SK-N-SH treated with all-trans-retinoic acid at 6 μM for 48 hours (cell line): ENCODE measurements at regions not wholly inside any gene's neighbourhood (a gene's known extent, or its start where the extent isn't known, plus 50 kb on each side); places are given as distances from the start of the nearest gene placed in this dataset.

Experiments used
- ESRRG ChIP-seq: fragments of 250-450 bp; sonication (Bioruptor Pico); IDR thresholded peaks from 2 replicates; pipeline ENCODE4 v1.6.1; 2021; ENCODE audit warnings: mild to moderate bottlenecking
- ISL1 ChIP-seq: fragments of 250-450 bp; sonication (Bioruptor Pico); IDR thresholded peaks from 2 replicates; pipeline ENCODE4 v2.1.2; 2022; ENCODE audit warnings: mild to moderate bottlenecking, moderate library complexity
- OSR1 ChIP-seq: fragments of 250-450 bp; sonication (Bioruptor Pico); IDR thresholded peaks from 2 replicates; pipeline ENCODE4 v1.8.0; 2022; ENCODE audit warnings: moderate library complexity, mild to moderate bottlenecking, inconsistent platforms
- PATZ1 ChIP-seq: fragments of 250-450 bp; sonication (Bioruptor Pico); IDR thresholded peaks from 2 replicates; pipeline ENCODE4 v1.8.0; 2020; ENCODE audit warnings: mild to moderate bottlenecking, moderate library complexity, borderline replicate concordance
- TCF4 ChIP-seq: fragments of 250-450 bp; sonication (Bioruptor Pico); IDR thresholded peaks from 2 replicates; pipeline ENCODE4 v1.8.0; 2021; ENCODE audit warnings: mild to moderate bottlenecking, moderate library complexity, borderline replicate concordance
- ZC3H10 ChIP-seq: fragments of 250-450 bp; sonication (Bioruptor Pico); IDR thresholded peaks from 2 replicates; pipeline ENCODE4 v1.5.1; 2021; ENCODE audit warnings: mild to moderate bottlenecking, moderate library complexity
- ZNF565 ChIP-seq: fragments of 450-650 bp; formaldehyde crosslinking; conservative IDR thresholded peaks from 2 replicates; pipeline ENCODE4 v1.5.0; 2020; ENCODE audit warnings: low read depth, mild to moderate bottlenecking, moderate library complexity
- ZNF70 ChIP-seq: fragments of 450-650 bp; formaldehyde crosslinking; IDR thresholded peaks from 2 replicates; pipeline ENCODE4 v1.5.0; 2020; ENCODE audit warnings: mild to moderate bottlenecking, moderate library complexity
- TF ChIP-seq, protein P1 (sequence below): fragments of 250-450 bp; sonication (Bioruptor Pico); IDR thresholded peaks from 2 replicates; pipeline ENCODE4 v1.8.0; 2021; ENCODE audit warnings: low read depth, mild to moderate bottlenecking, moderate library complexity, borderline replicate concordance

GRCh38 chr6:92380803-92381601 is 1038.4 kb downstream of the EPHA7 start:
- TF ChIP-seq ZNF70 (CRISPR knock-in tag) = no peak
- TF ChIP-seq, protein P1, sequence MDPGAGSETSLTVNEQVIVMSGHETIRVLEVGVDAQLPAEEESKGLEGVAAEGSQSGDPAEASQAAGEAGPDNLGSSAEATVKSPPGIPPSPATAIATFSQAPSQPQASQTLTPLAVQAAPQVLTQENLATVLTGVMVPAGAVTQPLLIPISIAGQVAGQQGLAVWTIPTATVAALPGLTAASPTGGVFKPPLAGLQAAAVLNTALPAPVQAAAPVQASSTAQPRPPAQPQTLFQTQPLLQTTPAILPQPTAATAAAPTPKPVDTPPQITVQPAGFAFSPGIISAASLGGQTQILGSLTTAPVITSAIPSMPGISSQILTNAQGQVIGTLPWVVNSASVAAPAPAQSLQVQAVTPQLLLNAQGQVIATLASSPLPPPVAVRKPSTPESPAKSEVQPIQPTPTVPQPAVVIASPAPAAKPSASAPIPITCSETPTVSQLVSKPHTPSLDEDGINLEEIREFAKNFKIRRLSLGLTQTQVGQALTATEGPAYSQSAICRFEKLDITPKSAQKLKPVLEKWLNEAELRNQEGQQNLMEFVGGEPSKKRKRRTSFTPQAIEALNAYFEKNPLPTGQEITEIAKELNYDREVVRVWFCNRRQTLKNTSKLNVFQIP (CRISPR knock-in tag) = no peak
- no peak for TF ChIP-seq ZC3H10
- TF ChIP-seq PATZ1 = no peak
- TF ChIP-seq OSR1 (CRISPR knock-in tag) = no peak
- TF ChIP-seq ZNF565 (CRISPR knock-in tag) = no peak
- TF ChIP-seq TCF4 (CRISPR knock-in tag) = no peak
- TF ChIP-seq ESRRG (CRISPR knock-in tag) = no peak
- TF ChIP-seq ISL1 (CRISPR knock-in tag) = no peak
